Peyer's patch (tissue), 4 donors: ENCODE measurements at regions not wholly inside any gene's neighbourhood (a gene's known extent, or its start where the extent isn't known, plus 50 kb on each side); places are given as distances from the start of the nearest gene placed in this dataset.

Experiments
- DNase-seq, 3 donors: peaks; one replicate each; pipeline ENCODE4 v3.0.0-alpha.2; 2017 to 2019
- H3K27ac ChIP-seq, 4 donors: fragments of 200-600 bp; sonication (generic); one replicate each; pipeline ENCODE4 v1.5.1; 2016 to 2019
- H3K27me3 ChIP-seq, 2 donors: fragments of 200-600 bp; sonication (generic); one replicate each; pipeline ENCODE4 v1.5.1; 2019
- H3K36me3 ChIP-seq, 3 donors: fragments of 200-600 bp; sonication (generic); one replicate each; pipeline ENCODE4 v1.5.1; 2016 to 2019
- H3K4me1 ChIP-seq, 4 donors: fragments of 200-600 bp; sonication (generic); one replicate each; pipeline ENCODE4 v1.5.1; 2016 to 2019
- H3K4me3 ChIP-seq, 4 donors: fragments of 200-600 bp; sonication (generic); 1 replicate in 3 of 4; 2 replicates in 1 of 4; pipeline ENCODE4 v1.5.1; 2016 to 2019; ENCODE audit warnings: mild to moderate bottlenecking in 1 of 4
- H3K9me3 ChIP-seq, 4 donors: fragments of 200-600 bp; sonication (generic); one replicate each; pipeline ENCODE4 v1.5.1; 2016 to 2019; ENCODE audit warnings: mild to moderate bottlenecking in 1 of 4
- POLR2A ChIP-seq, 2 donors: fragments of 450-650 bp; IDR thresholded peaks; one replicate each; pipeline ENCODE4 v1.5.1; 2017; ENCODE audit warnings: antibody characterized with exemption in 2 of 2, mild to moderate bottlenecking in 2 of 2, moderate library complexity in 2 of 2
- TF ChIP-seq, protein P1 (sequence below), 6 experiments: fragments of 450-650 bp in 4 of 6; fragments of 200-600 bp in 2 of 6; sonication (generic) in 1 of 6; IDR thresholded peaks; one replicate each; pipeline ENCODE4 v1.5.1; 2017 to 2019; ENCODE audit warnings: antibody characterized with exemption in 6 of 6, mild to moderate bottlenecking in 3 of 6, moderate library complexity in 1 of 6

DNA sequence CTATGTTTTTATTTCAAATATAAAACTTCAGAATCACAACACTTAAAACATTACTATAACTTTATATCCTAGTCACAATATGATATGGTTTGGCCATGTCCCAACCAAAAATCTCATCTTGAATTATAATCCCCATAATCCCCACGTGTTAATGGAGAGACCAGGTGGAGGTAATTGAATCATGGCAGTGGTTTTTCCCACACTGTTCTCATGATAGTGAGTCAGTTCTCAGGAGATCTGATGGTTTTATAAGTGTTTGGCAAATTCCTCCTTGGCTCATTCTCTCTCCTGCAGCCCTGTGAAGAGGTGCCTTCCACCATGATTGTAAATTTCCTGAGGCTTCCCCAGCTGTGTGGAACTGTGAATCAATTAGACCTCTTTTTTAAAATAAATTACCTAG is 307.6 kb downstream of the SPRY2 start:
- H3K4me3 ChIP-seq, result no peak overlapping the region
- no peak for DNase-seq
- H3K36me3 ChIP-seq, result no peaks in the 10 kb centered on the region
- H3K4me1 ChIP-seq, result no peaks in the 10 kb centered on the region
- TF ChIP-seq POLR2A (IDR thresholded peaks at IDR 0.05), result no peak
- TF ChIP-seq, protein P1, sequence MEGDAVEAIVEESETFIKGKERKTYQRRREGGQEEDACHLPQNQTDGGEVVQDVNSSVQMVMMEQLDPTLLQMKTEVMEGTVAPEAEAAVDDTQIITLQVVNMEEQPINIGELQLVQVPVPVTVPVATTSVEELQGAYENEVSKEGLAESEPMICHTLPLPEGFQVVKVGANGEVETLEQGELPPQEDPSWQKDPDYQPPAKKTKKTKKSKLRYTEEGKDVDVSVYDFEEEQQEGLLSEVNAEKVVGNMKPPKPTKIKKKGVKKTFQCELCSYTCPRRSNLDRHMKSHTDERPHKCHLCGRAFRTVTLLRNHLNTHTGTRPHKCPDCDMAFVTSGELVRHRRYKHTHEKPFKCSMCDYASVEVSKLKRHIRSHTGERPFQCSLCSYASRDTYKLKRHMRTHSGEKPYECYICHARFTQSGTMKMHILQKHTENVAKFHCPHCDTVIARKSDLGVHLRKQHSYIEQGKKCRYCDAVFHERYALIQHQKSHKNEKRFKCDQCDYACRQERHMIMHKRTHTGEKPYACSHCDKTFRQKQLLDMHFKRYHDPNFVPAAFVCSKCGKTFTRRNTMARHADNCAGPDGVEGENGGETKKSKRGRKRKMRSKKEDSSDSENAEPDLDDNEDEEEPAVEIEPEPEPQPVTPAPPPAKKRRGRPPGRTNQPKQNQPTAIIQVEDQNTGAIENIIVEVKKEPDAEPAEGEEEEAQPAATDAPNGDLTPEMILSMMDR (IDR thresholded peaks at IDR 0.05), result no peak
- no peak overlapping the region for H3K27ac ChIP-seq
- H3K27me3 ChIP-seq, result no peaks in the 10 kb centered on the region
- no peaks in the 10 kb centered on the region for H3K9me3 ChIP-seq

DNA sequence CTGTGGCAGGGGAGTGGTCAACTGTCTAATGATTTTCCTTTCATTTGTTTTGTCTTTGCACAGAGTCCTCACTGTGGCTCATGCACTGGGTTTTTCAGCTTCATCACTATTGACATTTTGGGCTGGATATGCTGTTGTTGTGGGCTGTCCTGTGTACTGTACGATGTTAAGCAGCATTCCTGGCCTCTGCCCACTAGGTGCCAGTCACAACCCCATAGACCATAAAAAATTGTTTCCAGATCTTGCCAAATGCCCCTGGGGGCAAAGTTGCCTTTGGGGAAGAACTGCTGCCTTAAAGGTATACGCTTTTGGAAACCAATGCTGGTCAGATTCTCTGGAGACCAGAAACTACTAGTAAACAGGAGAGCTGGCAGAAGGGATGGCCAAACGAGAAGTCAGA is 310.4 kb downstream of the SPRY2 start:
- Histone ChIP-seq H3K4me3 (no peak overlapping the region), H3K27me3 (no peaks in the 10 kb centered on the region), H3K4me1 (no peaks in the 10 kb centered on the region), H3K36me3 (no peaks in the 10 kb centered on the region), H3K27ac (no peak overlapping the region), H3K9me3 (no peaks in the 10 kb centered on the region)
- no peak for TF ChIP-seq POLR2A (IDR thresholded peaks at IDR 0.05)
- TF ChIP-seq, protein P1 (IDR thresholded peaks at IDR 0.05), result peak in 4 of 6 experiments; percentile 10 to 51 (median 45)
- DNase-seq, result peak in 2 of 3 donors; percentile 49 to 55

DNA sequence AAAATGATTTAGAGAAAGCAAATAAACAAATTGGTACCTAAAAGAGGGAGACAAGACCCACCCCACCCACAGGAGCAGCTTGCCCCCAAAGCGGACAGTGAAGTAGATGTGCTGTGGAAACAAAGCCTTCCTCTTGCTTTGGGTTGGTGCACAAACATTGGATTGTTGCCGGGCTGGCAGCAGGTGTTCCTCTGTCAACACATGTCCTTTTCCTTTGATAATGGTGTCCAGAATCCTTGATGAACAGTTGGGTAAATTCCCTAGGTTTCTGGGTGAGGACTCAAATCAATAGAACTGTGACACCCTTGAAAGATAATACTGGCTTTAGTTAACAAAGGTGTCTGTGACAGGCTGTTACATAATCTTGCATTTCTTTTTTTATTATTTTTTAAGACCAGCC is 311.8 kb downstream of the SPRY2 start:
- no peaks in the 10 kb centered on the region for H3K36me3 ChIP-seq
- H3K27me3 ChIP-seq, result no peaks in the 10 kb centered on the region
- no peak overlapping the region for H3K4me3 ChIP-seq
- no peak for TF ChIP-seq POLR2A (IDR thresholded peaks at IDR 0.05)
- TF ChIP-seq, protein P1 (IDR thresholded peaks at IDR 0.05), result no peak
- H3K27ac ChIP-seq, result no peak overlapping the region
- no peak for DNase-seq
- H3K9me3 ChIP-seq, result no peaks in the 10 kb centered on the region
- H3K4me1 ChIP-seq, result no peaks in the 10 kb centered on the region

DNA sequence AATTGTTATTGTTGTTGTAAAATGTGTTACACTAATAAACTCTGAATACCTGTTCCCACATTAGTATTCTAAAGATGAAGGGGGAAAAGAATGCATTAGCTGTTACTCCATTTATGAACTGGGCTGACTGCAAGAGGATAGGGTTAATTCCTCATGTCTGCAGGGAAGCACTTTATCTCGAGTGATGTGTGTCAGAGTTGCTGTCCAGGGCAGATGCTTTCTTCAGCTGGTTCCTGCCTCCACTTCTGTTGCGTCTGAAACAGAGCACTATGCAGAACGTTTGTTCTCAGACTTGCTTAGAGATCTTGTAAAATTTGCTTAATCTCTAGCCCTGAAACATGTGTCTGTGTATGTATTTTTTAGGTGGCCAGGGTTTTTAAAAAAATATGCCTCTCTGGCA is 318.8 kb downstream of the SPRY2 start:
- no peaks in the 10 kb centered on the region for H3K36me3 ChIP-seq
- no peak for TF ChIP-seq POLR2A (IDR thresholded peaks at IDR 0.05)
- TF ChIP-seq, protein P1 (IDR thresholded peaks at IDR 0.05), result no peak
- no peaks in the 10 kb centered on the region for H3K9me3 ChIP-seq
- H3K4me1 ChIP-seq, result no peaks in the 10 kb centered on the region
- H3K4me3 ChIP-seq, result no peak overlapping the region
- no peak for DNase-seq
- no peak overlapping the region for H3K27ac ChIP-seq
- no peaks in the 10 kb centered on the region for H3K27me3 ChIP-seq

DNA sequence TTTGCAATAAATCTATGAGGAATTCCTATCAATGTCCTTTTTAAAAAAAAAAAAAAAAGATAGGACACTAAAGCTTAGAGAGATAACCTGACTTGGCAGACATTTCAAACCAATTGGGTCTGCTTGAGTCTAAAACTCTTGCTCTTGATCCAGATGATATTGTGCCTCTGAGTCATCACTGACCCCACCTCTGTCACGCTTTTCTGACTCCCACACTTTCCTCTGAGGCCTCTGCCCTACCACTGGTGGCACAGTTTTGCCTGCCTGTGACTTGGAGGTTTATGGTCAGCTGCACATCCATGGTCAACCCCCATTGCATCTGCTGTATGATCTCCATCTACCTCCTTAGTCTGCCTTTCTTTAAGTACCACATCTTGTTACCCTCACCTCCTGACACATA is 328.7 kb downstream of the SPRY2 start:
- no peaks in the 10 kb centered on the region for H3K9me3 ChIP-seq
- TF ChIP-seq, protein P1 (IDR thresholded peaks at IDR 0.05), result no peak
- TF ChIP-seq POLR2A (IDR thresholded peaks at IDR 0.05), result no peak
- no peaks in the 10 kb centered on the region for H3K27me3 ChIP-seq
- H3K4me1 ChIP-seq, result peaks cover 0 to 13% (median 0%) of the 10 kb centered on the region in 4 donors
- no peak overlapping the region for H3K27ac ChIP-seq
- no peak overlapping the region for H3K4me3 ChIP-seq
- no peak for DNase-seq
- H3K36me3 ChIP-seq, result no peaks in the 10 kb centered on the region
